HG03575 (cell line): ENCODE measurements at regions not wholly inside any gene's neighbourhood (a gene's known extent, or its start where the extent isn't known, plus 50 kb on each side); places are given as distances from the start of the nearest gene placed in this dataset.

Experiments used
- ATAC-seq: cut with Tn5 transposase; IDR thresholded peaks from one replicate; pipeline ENCODE4 v1.9.1; 2021; ENCODE audit not compliant: unreplicated experiment, insufficient number of reproducible peaks, low FRiP score; ENCODE audit errors: extremely low read depth

GRCh38 chr3:168197162-168197561 lies 101.4 kb upstream of the GOLIM4 start:
- no peak for ATAC-seq

GRCh38 chr3:168191856-168192255 lies 96.1 kb upstream of the GOLIM4 start:
- no peak for ATAC-seq

DNA sequence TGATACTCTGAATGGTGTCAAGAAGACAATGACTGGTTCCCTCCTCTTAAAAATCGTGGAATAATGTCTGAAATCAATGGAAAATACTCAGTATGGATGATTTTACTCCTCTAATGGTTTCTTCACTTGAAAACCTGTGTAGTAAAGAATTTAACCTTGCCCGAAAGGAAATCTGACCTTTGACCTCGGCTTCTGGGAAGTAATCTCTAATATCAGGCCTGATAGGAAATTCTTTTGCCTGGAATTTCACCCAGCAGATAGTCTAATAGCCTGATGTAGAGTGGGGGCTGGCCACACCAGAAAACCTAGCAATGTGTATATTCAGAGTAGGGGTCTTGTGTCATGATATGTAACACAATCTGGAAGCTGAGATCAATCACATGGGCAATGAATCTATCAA lies 91.5 kb upstream of the GOLIM4 start:
- no peak for ATAC-seq

DNA sequence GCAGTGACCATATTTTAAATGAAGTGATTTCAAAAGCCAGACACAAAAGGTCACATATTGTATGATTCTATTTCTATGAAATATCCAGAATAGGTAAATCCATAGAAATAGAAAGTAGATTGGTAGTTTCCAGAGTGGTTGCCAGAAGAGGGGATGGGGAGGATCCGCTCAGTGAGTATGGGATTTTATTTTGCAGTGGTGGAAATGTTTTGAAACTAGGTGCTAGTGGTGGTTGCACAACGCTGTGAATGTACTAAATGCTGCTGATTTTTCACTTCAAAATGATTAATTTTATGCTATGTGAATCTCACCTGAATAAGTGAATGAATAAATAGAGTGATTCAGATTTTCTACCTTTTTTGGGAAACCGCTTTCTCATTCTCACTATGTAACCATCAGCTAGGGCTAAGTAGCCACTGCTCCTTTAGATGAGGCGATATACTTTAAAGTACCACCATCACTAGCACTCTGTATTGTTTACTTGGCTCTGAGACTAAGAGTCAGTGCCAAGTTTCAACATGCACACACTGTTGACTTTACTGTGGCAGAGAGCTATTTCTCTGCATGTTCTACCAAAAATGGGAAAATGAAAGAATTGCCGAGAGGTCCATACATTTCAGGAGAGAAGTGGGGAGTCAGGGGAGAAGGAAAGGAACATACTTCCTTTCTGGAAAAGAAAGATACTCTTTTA lies 90.7 kb upstream of the GOLIM4 start:
- ATAC-seq = no peak

- ATAC-seq = no peak
These were observed 88.0 kb upstream of the GOLIM4 start for GRCh38 chr3:168183774-168184173.

GRCh38 chr3:168168743-168169142 lies 73.0 kb upstream of the GOLIM4 start:
- no peak for ATAC-seq

- ATAC-seq = peak; percentile 66
These were observed 69.9 kb upstream of the GOLIM4 start for GRCh38 chr3:168165390-168166269.

DNA sequence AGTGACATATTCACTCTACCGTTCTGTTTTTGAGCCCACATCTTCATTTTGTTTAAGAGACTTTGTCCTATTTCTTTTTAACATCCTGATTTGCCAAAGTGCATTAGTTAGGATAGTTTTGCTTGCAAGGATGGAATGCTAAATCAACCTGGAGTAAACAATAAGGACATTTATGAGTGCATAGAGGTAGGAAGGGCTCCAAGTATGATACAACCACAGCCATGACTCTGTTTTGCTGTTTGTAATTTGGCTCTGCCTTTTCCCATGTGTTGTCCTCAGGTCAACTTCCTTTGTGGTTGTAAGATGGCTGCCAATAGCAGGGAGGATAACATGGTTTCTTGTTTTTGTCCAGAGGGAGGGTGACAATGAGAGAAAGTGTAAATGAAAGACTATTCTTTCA lies 66.4 kb upstream of the GOLIM4 start:
- ATAC-seq = no peak

DNA sequence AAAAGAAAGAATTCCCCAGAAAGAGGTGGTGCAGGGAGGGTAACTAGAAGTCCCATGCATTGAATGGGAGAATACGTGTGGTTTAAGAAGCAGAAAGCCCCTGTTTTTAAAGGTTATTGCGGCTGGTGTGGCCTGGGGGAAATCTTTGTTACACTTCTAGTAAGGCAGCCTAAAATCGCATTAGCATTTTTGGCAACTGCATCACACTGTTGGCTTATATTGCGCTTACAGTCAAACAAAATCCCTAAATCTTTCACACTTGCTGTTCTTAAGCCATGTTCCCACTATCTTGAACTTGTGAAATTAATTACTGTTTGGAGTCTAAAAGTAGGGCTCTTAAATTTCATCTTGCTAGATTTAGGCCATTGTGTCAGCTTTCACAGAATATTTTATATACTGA lies 66.0 kb upstream of the GOLIM4 start:
- no peak for ATAC-seq

- ATAC-seq = no peak
These were observed 62.2 kb upstream of the GOLIM4 start for GRCh38 chr3:168157903-168158302.

- no peak for ATAC-seq
These were observed 61.5 kb upstream of the GOLIM4 start for GRCh38 chr3:168157099-168157700.

- ATAC-seq = no peak
These were observed 60.8 kb upstream of the GOLIM4 start for GRCh38 chr3:168156479-168156878.

GRCh38 chr3:168155303-168155702 lies 59.6 kb upstream of the GOLIM4 start:
- ATAC-seq = no peak

DNA sequence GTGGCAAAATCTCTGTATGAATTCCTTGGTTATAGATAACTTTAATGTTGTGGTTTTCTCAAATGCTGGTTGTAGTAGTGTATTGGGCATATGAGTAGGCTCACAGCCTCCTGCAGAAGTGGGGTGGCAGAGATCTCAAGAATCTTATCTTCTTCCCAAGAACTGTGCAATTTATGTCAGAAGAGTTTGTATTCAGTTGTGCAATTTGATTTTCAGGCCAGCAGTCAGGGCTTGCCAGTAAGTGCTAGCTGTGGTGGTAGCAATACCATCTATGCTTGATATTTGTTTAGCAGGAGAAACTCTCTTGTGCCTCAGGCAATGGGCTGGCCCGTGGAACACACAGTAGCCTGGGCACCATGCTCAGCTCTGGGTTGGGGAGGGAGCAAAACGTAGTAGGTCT lies 58.4 kb upstream of the GOLIM4 start:
- ATAC-seq = no peak

DNA sequence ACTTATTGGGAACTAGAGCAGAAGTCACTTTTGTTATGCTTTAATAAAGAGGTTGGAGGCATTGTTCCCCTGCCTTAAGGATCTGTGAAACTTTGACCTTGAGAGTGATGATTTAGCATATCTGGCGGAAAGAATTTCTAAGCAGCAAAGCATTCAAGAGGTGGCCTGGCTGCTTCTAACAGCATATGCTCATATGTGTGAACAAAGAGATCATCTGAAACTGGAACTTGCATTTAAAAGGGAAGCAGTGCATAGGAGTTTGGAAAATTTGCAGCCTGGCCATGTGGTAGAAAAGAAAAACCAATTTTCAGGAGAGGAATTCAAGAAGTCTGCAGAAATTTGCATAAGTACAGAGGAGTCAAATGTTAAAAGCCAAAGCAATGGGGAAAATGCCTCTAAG lies 56.4 kb upstream of the GOLIM4 start:
- no peak for ATAC-seq
